ENCODE measurements at regions not wholly inside any gene's neighbourhood (a gene's known extent, or its start where the extent isn't known, plus 50 kb on each side); places are given as distances from the start of the nearest gene placed in this dataset.

DNA sequence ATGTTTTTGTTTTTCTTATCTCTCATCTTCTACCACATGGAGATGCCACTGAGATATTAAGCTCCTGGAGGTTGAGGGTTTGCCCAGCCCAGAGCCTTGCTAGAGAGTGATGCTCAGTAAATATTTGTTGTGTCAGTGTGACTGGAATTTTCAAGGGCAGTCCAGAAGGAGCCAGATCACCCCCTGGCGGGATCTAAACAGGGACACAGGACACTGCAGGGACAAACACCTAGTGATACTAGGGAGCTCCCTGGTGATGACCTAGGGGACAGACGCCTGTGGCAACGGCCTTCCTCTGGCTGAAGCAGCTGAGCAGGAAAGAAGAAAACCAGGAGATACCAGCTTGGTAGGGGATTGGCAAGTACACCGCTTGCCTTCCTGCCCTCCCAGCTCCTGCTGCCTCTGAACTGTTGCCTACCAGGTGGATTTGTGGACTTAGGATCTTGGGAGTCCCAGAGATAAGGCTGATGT, 714.4 kb upstream of the TBX3 start:
- TF ChIP-seq, protein P1, sequence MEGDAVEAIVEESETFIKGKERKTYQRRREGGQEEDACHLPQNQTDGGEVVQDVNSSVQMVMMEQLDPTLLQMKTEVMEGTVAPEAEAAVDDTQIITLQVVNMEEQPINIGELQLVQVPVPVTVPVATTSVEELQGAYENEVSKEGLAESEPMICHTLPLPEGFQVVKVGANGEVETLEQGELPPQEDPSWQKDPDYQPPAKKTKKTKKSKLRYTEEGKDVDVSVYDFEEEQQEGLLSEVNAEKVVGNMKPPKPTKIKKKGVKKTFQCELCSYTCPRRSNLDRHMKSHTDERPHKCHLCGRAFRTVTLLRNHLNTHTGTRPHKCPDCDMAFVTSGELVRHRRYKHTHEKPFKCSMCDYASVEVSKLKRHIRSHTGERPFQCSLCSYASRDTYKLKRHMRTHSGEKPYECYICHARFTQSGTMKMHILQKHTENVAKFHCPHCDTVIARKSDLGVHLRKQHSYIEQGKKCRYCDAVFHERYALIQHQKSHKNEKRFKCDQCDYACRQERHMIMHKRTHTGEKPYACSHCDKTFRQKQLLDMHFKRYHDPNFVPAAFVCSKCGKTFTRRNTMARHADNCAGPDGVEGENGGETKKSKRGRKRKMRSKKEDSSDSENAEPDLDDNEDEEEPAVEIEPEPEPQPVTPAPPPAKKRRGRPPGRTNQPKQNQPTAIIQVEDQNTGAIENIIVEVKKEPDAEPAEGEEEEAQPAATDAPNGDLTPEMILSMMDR (IDR thresholded peaks at IDR 0.05; ENCODE audit: borderline replicate concordance, insufficient read depth, low read depth, low read length) = no peak
- H3K4me3 ChIP-seq (ENCODE audit: low read depth, low read length) = no peak overlapping the region

DNA sequence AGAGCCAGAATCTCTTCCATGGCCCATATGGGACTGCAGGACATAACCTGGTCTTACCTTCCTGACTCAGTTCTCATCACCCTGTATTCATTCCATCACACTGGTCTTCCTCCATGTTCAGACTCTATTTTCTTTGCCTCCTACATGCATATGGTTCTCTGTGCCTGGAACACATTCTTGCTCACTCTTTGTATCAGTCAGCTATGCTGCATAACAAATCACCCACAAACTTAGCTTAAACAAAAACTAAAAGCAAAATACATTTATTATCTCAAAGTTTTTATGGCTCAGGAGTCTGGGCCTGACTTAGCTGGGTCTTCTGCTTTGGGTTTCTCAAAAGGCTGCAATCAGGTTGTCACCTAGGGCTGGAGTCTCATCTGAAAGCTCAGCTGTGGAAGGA, 712.6 kb upstream of the TBX3 start:
- H3K4me3 ChIP-seq (ENCODE audit: low read depth, low read length) = no peak overlapping the region
- TF ChIP-seq, protein P1 (IDR thresholded peaks at IDR 0.05; ENCODE audit: borderline replicate concordance, insufficient read depth, low read depth, low read length) = no peak

DNA sequence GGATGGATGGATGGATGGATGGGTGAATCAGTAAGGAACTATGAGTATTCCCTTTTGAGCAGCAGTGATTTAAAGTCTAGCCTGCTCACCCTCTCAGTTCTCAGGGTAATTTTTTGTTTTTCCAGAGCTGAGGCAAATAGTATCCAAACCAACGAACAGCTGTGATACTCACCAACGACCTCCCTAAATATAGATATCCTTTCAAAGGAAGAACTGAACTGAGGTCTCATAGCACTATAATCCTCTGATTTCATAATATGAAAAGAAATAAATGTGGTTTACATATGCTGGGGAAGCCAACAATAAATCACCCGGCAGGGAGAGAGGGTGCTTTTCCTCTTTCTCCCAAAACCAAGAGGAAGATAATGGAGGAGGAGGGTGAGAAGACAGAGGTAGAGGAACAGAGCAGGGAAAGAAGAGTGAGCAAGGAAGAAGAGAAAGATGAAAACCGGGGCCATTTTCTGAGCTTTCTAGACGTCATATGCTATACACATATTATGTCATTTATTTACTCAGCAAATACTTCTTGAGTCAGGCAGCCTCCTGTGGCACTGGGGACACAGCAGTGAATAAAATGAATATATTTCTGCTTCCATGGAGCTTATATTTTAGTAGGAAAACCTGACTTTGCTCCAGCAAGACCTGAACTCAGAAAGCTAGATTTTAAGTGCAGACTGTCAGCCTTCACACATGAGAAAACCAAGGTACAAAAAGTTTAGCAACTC, 710.7 kb upstream of the TBX3 start:
- TF ChIP-seq, protein P1 (IDR thresholded peaks at IDR 0.05; ENCODE audit: borderline replicate concordance, insufficient read depth, low read depth, low read length) = no peak

DNA sequence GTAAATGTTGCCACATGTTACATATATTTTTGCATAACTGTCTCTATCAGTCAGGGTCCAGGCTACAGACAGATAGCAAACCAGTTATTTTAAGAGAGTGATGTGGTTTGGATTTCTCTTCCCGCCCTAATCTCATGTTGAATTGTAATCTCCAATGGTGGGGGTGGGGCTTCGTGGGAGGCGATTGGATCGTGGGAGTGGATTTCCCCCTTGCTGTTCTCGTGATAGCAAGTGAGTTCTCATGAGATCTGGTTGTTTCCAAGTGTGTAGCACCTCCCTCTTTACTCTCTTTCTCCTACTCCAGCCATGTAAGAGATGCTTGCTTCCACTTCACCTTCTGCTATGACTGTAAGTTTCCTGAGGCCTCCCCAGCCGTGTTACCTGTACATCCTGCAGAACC, 704.2 kb upstream of the TBX3 start:
- no peak overlapping the region for H3K4me3 ChIP-seq (ENCODE audit: low read depth, low read length)
- TF ChIP-seq, protein P1 (IDR thresholded peaks at IDR 0.05; ENCODE audit: borderline replicate concordance, insufficient read depth, low read depth, low read length) = no peak

More for the DNA sequence above, 710.7 kb upstream of the TBX3 start:
- no peak overlapping the region for H3K4me3 ChIP-seq (ENCODE audit: low read depth, low read length)

DNA sequence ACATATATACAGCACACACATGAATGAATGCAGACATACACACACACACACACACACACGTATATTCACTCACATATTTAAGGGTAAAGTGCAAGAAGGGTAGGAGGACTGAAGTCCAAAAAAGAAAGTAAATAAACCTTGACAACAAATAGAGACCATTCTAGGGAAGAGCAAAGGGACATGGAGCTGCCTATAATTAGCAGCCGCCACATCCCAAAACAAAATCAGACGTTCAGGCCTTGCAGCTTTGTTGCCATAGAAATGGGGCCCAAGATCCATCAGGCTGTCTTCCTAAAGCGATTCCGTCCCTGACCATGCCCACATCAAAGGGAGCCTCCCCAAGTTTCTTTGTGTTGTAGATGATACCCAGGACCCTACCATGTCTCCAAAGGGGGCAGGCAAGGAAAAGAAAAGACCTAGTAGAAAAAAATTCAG, 703.5 kb upstream of the TBX3 start:
- no peak overlapping the region for H3K4me3 ChIP-seq (ENCODE audit: low read depth, low read length)
- TF ChIP-seq, protein P1 (IDR thresholded peaks at IDR 0.05; ENCODE audit: borderline replicate concordance, insufficient read depth, low read depth, low read length) = no peak

DNA sequence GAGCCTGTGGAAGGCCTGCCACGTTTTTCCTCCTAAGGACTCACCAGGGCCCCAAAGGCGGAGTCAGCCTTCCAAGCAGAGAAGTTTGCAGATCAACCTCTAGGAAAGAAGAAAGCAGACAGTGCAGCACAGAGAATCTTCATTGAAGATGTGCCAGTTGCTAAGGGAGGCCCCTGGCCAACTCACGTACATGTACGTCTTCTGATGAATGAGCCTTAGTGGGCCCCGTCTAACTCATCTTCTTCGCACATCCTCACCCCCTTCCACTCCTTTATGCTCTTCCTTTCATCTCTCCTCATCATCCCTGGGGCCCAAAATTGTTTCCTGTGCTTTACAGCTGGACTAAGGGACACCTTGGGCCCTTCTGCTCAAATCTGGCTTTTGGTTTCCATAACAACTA, 703.0 kb upstream of the TBX3 start:
- H3K4me3 ChIP-seq (ENCODE audit: low read depth, low read length) = no peak overlapping the region
- TF ChIP-seq, protein P1 (IDR thresholded peaks at IDR 0.05; ENCODE audit: borderline replicate concordance, insufficient read depth, low read depth, low read length) = no peak

DNA sequence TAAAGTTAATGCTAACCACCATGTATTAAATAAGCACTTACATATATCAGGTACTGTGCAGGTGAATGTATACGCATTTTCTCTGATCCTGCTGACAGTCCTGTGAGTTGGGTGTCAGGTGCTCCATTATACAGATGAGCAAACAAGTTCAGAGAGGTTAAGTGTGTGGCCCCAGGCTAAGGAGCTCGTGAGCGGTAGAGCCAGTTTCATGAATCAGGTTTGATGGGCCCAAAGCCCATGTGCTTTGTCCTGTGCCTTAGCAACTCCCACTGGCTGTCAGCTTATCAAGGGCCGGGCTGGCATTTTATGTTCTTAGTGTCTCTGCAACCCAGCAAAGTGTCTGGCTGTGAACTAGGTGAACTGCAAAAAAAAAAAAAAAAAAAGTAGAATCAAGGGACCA, 701.2 kb upstream of the TBX3 start:
- TF ChIP-seq, protein P1 (IDR thresholded peaks at IDR 0.05; ENCODE audit: borderline replicate concordance, insufficient read depth, low read depth, low read length) = no peak
- no peak overlapping the region for H3K4me3 ChIP-seq (ENCODE audit: low read depth, low read length)

Data from GM12875 (cell line).